KOPT-K1 (cell line): ENCODE measurements at regions not wholly inside any gene's neighbourhood (a gene's known extent, or its start where the extent isn't known, plus 50 kb on each side); places are given as distances from the start of the nearest gene placed in this dataset.

Experiments used
- H3K27ac ChIP-seq: fragments of 200-600 bp; sonication (generic); 2 replicates; pipeline ENCODE4 v1.5.1; 2016; ENCODE audit warnings: antibody characterized with exemption, mild to moderate bottlenecking, low read depth, low read length; ENCODE audit not compliant: poor library complexity, severe bottlenecking
- H3K36me3 ChIP-seq: fragments of 200-600 bp; sonication (generic); 2 replicates; pipeline ENCODE4 v1.5.1; 2017; ENCODE audit warnings: antibody characterized with exemption, mild to moderate bottlenecking, low read length, moderate library complexity; ENCODE audit not compliant: insufficient read depth
- H3K9me3 ChIP-seq: fragments of 200-600 bp; sonication (generic); 2 replicates; pipeline ENCODE4 v1.5.1; 2017; ENCODE audit warnings: antibody characterized with exemption, low read length, mild to moderate bottlenecking; ENCODE audit not compliant: insufficient read depth, poor library complexity, severe bottlenecking

- Histone ChIP-seq H3K27ac (no peak overlapping the region), H3K9me3 (no peaks in the 10 kb centered on the region), H3K36me3 (no peaks in the 10 kb centered on the region)
Measured at GRCh38 chr2:9777081-9777480, 66.2 kb upstream of the TAF1B start.

GRCh38 chr2:9778012-9778411, 65.3 kb upstream of the TAF1B start:
- Histone ChIP-seq H3K9me3 (no peaks in the 10 kb centered on the region), H3K27ac (no peak overlapping the region), H3K36me3 (no peaks in the 10 kb centered on the region)

DNA sequence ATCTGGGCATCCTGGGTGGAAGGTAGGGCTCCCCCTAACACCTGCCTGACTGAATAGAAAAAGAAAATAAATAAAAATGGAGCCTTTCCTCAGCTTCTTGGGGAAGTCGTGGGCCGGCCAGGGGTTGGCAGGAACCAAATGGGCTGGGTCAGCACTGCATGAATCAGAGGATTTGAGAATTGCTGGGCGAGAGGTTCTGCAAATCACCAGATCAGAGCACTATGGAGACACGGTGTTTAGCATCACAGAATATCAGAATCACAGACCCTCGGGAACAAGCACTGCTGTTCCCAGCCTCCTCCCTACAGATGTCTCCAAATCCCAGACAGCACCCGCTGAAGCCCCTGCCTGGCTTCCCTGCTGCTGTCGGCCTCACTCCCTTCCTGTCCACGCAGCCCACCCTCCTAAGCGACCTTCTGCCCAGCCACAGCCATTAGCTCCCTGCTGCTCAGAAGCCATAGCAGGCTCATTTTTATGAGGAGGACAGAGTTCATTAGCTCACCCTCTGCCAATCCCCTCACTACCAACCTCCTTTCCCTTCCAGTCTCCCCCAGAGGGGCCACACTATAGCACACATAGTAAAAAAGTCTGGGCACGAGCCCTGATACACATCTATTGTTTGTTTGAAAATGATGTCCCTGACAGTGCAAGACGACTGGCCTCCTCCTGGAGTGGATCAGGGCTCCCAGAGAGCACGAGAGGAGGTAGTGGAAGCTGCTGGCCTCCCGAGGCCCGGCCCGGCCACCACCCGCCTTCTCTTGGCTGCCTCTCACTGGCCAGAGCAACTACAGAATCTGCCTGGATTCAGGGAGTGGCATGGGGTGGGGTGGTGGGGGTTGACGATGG, 64.6 kb upstream of the TAF1B start:
- no peaks in the 10 kb centered on the region for H3K9me3 ChIP-seq
- peak overlapping the region; percentile 56 for H3K27ac ChIP-seq
- H3K36me3 ChIP-seq, result no peaks in the 10 kb centered on the region

GRCh38 chr2:9779596-9780264, 63.5 kb upstream of the TAF1B start:
- no peaks in the 10 kb centered on the region for H3K36me3 ChIP-seq
- no peaks in the 10 kb centered on the region for H3K9me3 ChIP-seq
- H3K27ac ChIP-seq, result peak overlapping the region; percentile 56

- H3K27ac ChIP-seq, result peak overlapping the region; percentile 56
Measured at GRCh38 chr2:9780368-9781130, 62.7 kb upstream of the TAF1B start.

GRCh38 chr2:9781252-9781651, 62.0 kb upstream of the TAF1B start:
- Histone ChIP-seq H3K27ac (no peak overlapping the region), H3K36me3 (no peaks in the 10 kb centered on the region), H3K9me3 (no peaks in the 10 kb centered on the region)

More at GRCh38 chr2:9780368-9781130, 62.7 kb upstream of the TAF1B start:
- Histone ChIP-seq H3K36me3 (no peaks in the 10 kb centered on the region), H3K9me3 (no peaks in the 10 kb centered on the region)

- H3K36me3 ChIP-seq, result no peaks in the 10 kb centered on the region
- H3K27ac ChIP-seq, result no peak overlapping the region
- no peaks in the 10 kb centered on the region for H3K9me3 ChIP-seq
Measured at GRCh38 chr2:9782197-9782719, 61.0 kb upstream of the TAF1B start.

DNA sequence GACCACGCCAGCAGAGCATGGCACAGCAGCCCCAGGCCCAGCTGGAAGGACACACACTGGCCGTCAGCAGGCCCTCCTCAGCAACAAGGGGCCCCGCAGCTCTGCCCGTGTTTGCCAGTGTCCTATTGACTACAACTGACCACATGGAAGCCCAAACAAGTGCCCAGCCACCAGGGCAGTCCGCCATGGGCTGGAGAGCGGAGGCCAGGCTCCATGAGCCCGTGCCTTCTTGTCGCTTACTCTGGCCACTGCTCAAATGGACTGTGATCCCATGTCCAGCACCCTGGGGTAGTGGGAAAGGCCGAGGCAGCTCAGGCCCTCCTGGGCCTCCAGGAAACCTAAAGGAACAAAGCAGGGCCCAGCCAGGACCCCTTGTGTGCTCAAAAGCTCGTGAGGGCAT, 53.9 kb upstream of the TAF1B start:
- H3K36me3 ChIP-seq, result no peaks in the 10 kb centered on the region
- H3K27ac ChIP-seq, result no peak overlapping the region

DNA sequence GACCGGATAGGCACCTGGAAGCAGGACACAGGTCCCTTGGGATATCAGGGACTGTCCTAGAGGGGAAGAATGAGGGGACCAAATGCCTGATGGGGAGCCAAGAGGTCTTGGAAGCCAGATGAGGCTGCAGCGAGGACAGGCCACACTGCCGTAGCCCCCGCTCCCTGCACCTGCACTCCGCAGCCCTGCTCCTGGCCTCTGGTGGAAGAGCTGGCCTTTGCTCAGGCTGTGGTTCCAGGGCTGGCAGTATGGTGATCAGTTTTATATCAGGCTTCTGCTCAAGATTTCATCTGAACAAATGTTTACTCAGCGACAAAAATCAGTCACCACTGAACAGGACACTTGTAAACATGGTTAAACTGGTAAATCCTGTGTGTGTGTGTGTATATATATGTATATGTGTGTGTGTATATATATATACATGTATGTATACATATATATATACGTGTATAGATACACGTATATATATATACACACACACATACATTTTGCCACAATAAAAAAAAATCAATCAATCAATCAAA, 52.5 kb upstream of the TAF1B start:
- Histone ChIP-seq H3K27ac (no peak overlapping the region), H3K36me3 (no peaks in the 10 kb centered on the region)

More for the DNA sequence above, 53.9 kb upstream of the TAF1B start:
- peaks cover 12% of the 10 kb centered on the region for H3K9me3 ChIP-seq

GRCh38 chr2:9791711-9792110, 51.6 kb upstream of the TAF1B start:
- H3K27ac ChIP-seq, result no peak overlapping the region
- H3K9me3 ChIP-seq, result peaks cover 12% of the 10 kb centered on the region
- no peaks in the 10 kb centered on the region for H3K36me3 ChIP-seq

More for the DNA sequence above, 52.5 kb upstream of the TAF1B start:
- H3K9me3 ChIP-seq, result peaks cover 12% of the 10 kb centered on the region

- H3K9me3 ChIP-seq, result peaks cover 6% of the 10 kb centered on the region
- no peaks in the 10 kb centered on the region for H3K36me3 ChIP-seq
- H3K27ac ChIP-seq, result no peak overlapping the region
Measured at GRCh38 chr2:9793156-9793917, 49.9 kb upstream of the TAF1B start.
